ENCODE measurements at regions not wholly inside any gene's neighbourhood (a gene's known extent, or its start where the extent isn't known, plus 50 kb on each side); places are given as distances from the start of the nearest gene placed in this dataset.
"Not testable (repeated sequence)": the region's sequence is repeated elsewhere in the genome, so short reads cannot be mapped to it uniquely, and the experiment has no call there.

GRCh38 chr3:194189243-194189791 lies 53.4 kb downstream of the HES1 start:
- DNase-seq (ENCODE audit: low read depth) = peak; percentile 11
- TF ChIP-seq CTCF (conservative IDR thresholded peaks at IDR 0.05; ENCODE audit: low read depth, low read length) = no peak
- H3K4me3 ChIP-seq (ENCODE audit: low read depth, low read length) = no peak overlapping the region

GRCh38 chr3:194191850-194192249 lies 55.9 kb downstream of the HES1 start:
- H3K4me3 ChIP-seq (ENCODE audit: low read depth, low read length); DNase-seq (ENCODE audit: low read depth): not testable (repeated sequence)

- DNase-seq (ENCODE audit: low read depth) = no peak
- TF ChIP-seq CTCF (conservative IDR thresholded peaks at IDR 0.05; ENCODE audit: low read depth, low read length) = no peak
- no peak overlapping the region for H3K4me3 ChIP-seq (ENCODE audit: low read depth, low read length)
These were observed 58.3 kb downstream of the HES1 start for GRCh38 chr3:194194051-194194756.

GRCh38 chr3:194194757-194195085 lies 58.8 kb downstream of the HES1 start:
- H3K4me3 ChIP-seq (ENCODE audit: low read depth, low read length) = no peak overlapping the region
- TF ChIP-seq CTCF (conservative IDR thresholded peaks at IDR 0.05; ENCODE audit: low read depth, low read length) = no peak
- no peak for DNase-seq (ENCODE audit: low read depth)

- H3K4me3 ChIP-seq (ENCODE audit: low read depth, low read length) = no peak overlapping the region
- no peak for DNase-seq (ENCODE audit: low read depth)
- no peak for TF ChIP-seq CTCF (conservative IDR thresholded peaks at IDR 0.05; ENCODE audit: low read depth, low read length)
These were observed 59.7 kb downstream of the HES1 start for GRCh38 chr3:194195611-194196010.

GRCh38 chr3:194196876-194197275 lies 60.9 kb downstream of the HES1 start:
- H3K4me3 ChIP-seq (ENCODE audit: low read depth, low read length) = no peak overlapping the region
- DNase-seq (ENCODE audit: low read depth) = no peak
- TF ChIP-seq CTCF (conservative IDR thresholded peaks at IDR 0.05; ENCODE audit: low read depth, low read length) = no peak

- no peak for DNase-seq (ENCODE audit: low read depth)
- no peak for TF ChIP-seq CTCF (conservative IDR thresholded peaks at IDR 0.05; ENCODE audit: low read depth, low read length)
- H3K4me3 ChIP-seq (ENCODE audit: low read depth, low read length) = no peak overlapping the region
These were observed 61.5 kb downstream of the HES1 start for GRCh38 chr3:194197396-194197960.
